Fibroblast of peridontal ligament (primary cell): ENCODE measurements at regions not wholly inside any gene's neighbourhood (a gene's known extent, or its start where the extent isn't known, plus 50 kb on each side); places are given as distances from the start of the nearest gene placed in this dataset.

Experiments
- DNase-seq: peaks from one replicate; pipeline ENCODE4 v3.0.0-alpha.2; 2010; ENCODE audit errors: extremely low read depth

- no peak for DNase-seq
Measured at GRCh38 chr1:50295566-50295965, 127.7 kb downstream of the DMRTA2 start.

GRCh38 chr1:50292276-50292675 lies 131.0 kb downstream of the DMRTA2 start:
- DNase-seq = no peak

GRCh38 chr1:50289495-50289894 lies 133.7 kb downstream of the DMRTA2 start:
- DNase-seq = no peak

GRCh38 chr1:50285994-50286393 lies 137.2 kb downstream of the DMRTA2 start:
- no peak for DNase-seq

GRCh38 chr1:50279622-50280330 lies 143.5 kb downstream of the DMRTA2 start:
- no peak for DNase-seq

GRCh38 chr1:50278961-50279360 lies 144.3 kb downstream of the DMRTA2 start:
- no peak for DNase-seq

GRCh38 chr1:50278410-50278809 lies 144.8 kb downstream of the DMRTA2 start:
- DNase-seq = no peak

- no peak for DNase-seq
Measured at GRCh38 chr1:50275566-50275965, 147.7 kb downstream of the DMRTA2 start.

GRCh38 chr1:50272912-50273311 lies 150.3 kb downstream of the DMRTA2 start:
- DNase-seq = no peak

GRCh38 chr1:50271968-50272578 lies 151.2 kb downstream of the DMRTA2 start:
- no peak for DNase-seq

- no peak for DNase-seq
Measured at GRCh38 chr1:50271337-50271736, 151.9 kb downstream of the DMRTA2 start.

GRCh38 chr1:50270926-50271325 lies 152.3 kb downstream of the DMRTA2 start:
- no peak for DNase-seq

- DNase-seq = no peak
Measured at GRCh38 chr1:50268049-50268448, 155.2 kb downstream of the DMRTA2 start.

GRCh38 chr1:50266509-50266908 lies 156.7 kb downstream of the DMRTA2 start:
- DNase-seq = no peak

- DNase-seq = no peak
Measured at GRCh38 chr1:50265790-50266314, 157.1 kb downstream of the ELAVL4 start.

- no peak for DNase-seq
Measured at GRCh38 chr1:50264590-50264989, 155.9 kb downstream of the ELAVL4 start.

GRCh38 chr1:50262436-50262835 lies 153.7 kb downstream of the ELAVL4 start:
- no peak for DNase-seq

- no peak for DNase-seq
Measured at GRCh38 chr1:50261951-50262350, 153.2 kb downstream of the ELAVL4 start.

- no peak for DNase-seq
Measured at GRCh38 chr1:50257940-50258685, 149.4 kb downstream of the ELAVL4 start.

GRCh38 chr1:50257029-50257428 lies 148.3 kb downstream of the ELAVL4 start:
- no peak for DNase-seq
